Ecto neural progenitor cell (in vitro differentiated cells): ENCODE measurements at regions not wholly inside any gene's neighbourhood (a gene's known extent, or its start where the extent isn't known, plus 50 kb on each side); places are given as distances from the start of the nearest gene placed in this dataset.

Source experiments
- DNase-seq: peaks from one replicate; pipeline ENCODE4 v3.0.0-alpha.2; 2018; ENCODE audit warnings: low spot score

- DNase-seq: no peak
These were observed 184.7 kb upstream of the DLGAP1 start for GRCh38 chr18:4639628-4640310.

GRCh38 chr18:4638680-4639079 is 183.6 kb upstream of the DLGAP1 start:
- no peak for DNase-seq

GRCh38 chr18:4637876-4638275 is 182.8 kb upstream of the DLGAP1 start:
- no peak for DNase-seq

- DNase-seq: no peak
These were observed 181.9 kb upstream of the DLGAP1 start for GRCh38 chr18:4636967-4637366.

GRCh38 chr18:4631239-4631638 is 176.1 kb upstream of the DLGAP1 start:
- no peak for DNase-seq

- no peak for DNase-seq
These were observed 150.1 kb upstream of the DLGAP1 start for GRCh38 chr18:4605212-4605611.

- DNase-seq: no peak
These were observed 148.8 kb upstream of the DLGAP1 start for GRCh38 chr18:4603955-4604354.

GRCh38 chr18:4599312-4599711 is 144.2 kb upstream of the DLGAP1 start:
- no peak for DNase-seq

- no peak for DNase-seq
These were observed 142.2 kb upstream of the DLGAP1 start for GRCh38 chr18:4597301-4597700.

GRCh38 chr18:4593895-4594294 is 138.8 kb upstream of the DLGAP1 start:
- no peak for DNase-seq

- no peak for DNase-seq
These were observed 138.4 kb upstream of the DLGAP1 start for GRCh38 chr18:4593459-4593858.

- DNase-seq: no peak
These were observed 134.1 kb upstream of the DLGAP1 start for GRCh38 chr18:4589056-4589800.

- no peak for DNase-seq
These were observed 132.1 kb upstream of the DLGAP1 start for GRCh38 chr18:4587204-4587603.

- no peak for DNase-seq
These were observed 131.6 kb upstream of the DLGAP1 start for GRCh38 chr18:4586731-4587130.

- DNase-seq: no peak
These were observed 127.6 kb upstream of the DLGAP1 start for GRCh38 chr18:4582431-4583335.

- DNase-seq: no peak
These were observed 126.9 kb upstream of the DLGAP1 start for GRCh38 chr18:4581966-4582365.

- no peak for DNase-seq
These were observed 123.3 kb upstream of the DLGAP1 start for GRCh38 chr18:4578449-4578848.

GRCh38 chr18:4573735-4574134 is 118.6 kb upstream of the DLGAP1 start:
- no peak for DNase-seq

- DNase-seq: no peak
These were observed 102.4 kb upstream of the DLGAP1 start for GRCh38 chr18:4557502-4557901.

GRCh38 chr18:4551001-4551360 is 95.9 kb upstream of the DLGAP1 start:
- no peak for DNase-seq

- DNase-seq: no peak
These were observed 94.2 kb upstream of the DLGAP1 start for GRCh38 chr18:4549164-4549872.

GRCh38 chr18:4547126-4547525 is 92.0 kb upstream of the DLGAP1 start:
- no peak for DNase-seq
